HG03432 (cell line): ENCODE measurements at regions not wholly inside any gene's neighbourhood (a gene's known extent, or its start where the extent isn't known, plus 50 kb on each side); places are given as distances from the start of the nearest gene placed in this dataset.
A peak's percentile ranks its signal among the peaks of the same experiment; 100 is the strongest.

Source experiments
- ATAC-seq: cut with Tn5 transposase; IDR thresholded peaks from one replicate; pipeline ENCODE4 v1.9.1; 2021; ENCODE audit warnings: mild to moderate bottlenecking, moderate library complexity; ENCODE audit not compliant: unreplicated experiment

GRCh38 chr1:219438386-219438785 lies 174.5 kb downstream of the ZC3H11B start:
- no peak for ATAC-seq

GRCh38 chr1:219434923-219435297 lies 178.0 kb downstream of the ZC3H11B start:
- ATAC-seq, result no peak

- no peak for ATAC-seq
Observed at GRCh38 chr1:219434285-219434922, 178.5 kb downstream of the ZC3H11B start.

- no peak for ATAC-seq
Observed at GRCh38 chr1:219433496-219434131, 179.3 kb downstream of the ZC3H11B start.

GRCh38 chr1:219433001-219433400 lies 179.9 kb downstream of the ZC3H11B start:
- no peak for ATAC-seq

- no peak for ATAC-seq
Observed at GRCh38 chr1:219432191-219432606, 180.7 kb downstream of the ZC3H11B start.

- no peak for ATAC-seq
Observed at GRCh38 chr1:219430419-219430818, 182.5 kb downstream of the ZC3H11B start.

- ATAC-seq, result no peak
Observed at GRCh38 chr1:219428651-219429050, 184.3 kb downstream of the ZC3H11B start.

GRCh38 chr1:219427989-219428388 lies 184.9 kb downstream of the ZC3H11B start:
- ATAC-seq, result no peak

GRCh38 chr1:219427403-219427802 lies 185.5 kb downstream of the ZC3H11B start:
- peak; percentile 76 for ATAC-seq

GRCh38 chr1:219422811-219423598 lies 189.9 kb downstream of the ZC3H11B start:
- peak; percentile 59 for ATAC-seq

- ATAC-seq, result no peak
Observed at GRCh38 chr1:219420913-219421312, 192.0 kb downstream of the ZC3H11B start.

- ATAC-seq, result no peak
Observed at GRCh38 chr1:219419860-219420259, 193.0 kb downstream of the ZC3H11B start.

GRCh38 chr1:219419065-219419464 lies 193.8 kb downstream of the ZC3H11B start:
- ATAC-seq, result no peak

GRCh38 chr1:219417610-219418009 lies 195.3 kb downstream of the ZC3H11B start:
- no peak for ATAC-seq

GRCh38 chr1:219416598-219417238 lies 196.2 kb downstream of the ZC3H11B start:
- peak; percentile 97 for ATAC-seq

GRCh38 chr1:219415915-219416314 lies 197.0 kb downstream of the ZC3H11B start:
- no peak for ATAC-seq

- no peak for ATAC-seq
Observed at GRCh38 chr1:219415433-219415832, 197.5 kb downstream of the ZC3H11B start.

GRCh38 chr1:219414250-219414649 lies 198.7 kb downstream of the ZC3H11B start:
- no peak for ATAC-seq

GRCh38 chr1:219413536-219413935 lies 199.4 kb downstream of the ZC3H11B start:
- ATAC-seq, result no peak

- ATAC-seq, result no peak
Observed at GRCh38 chr1:219412772-219413171, 200.1 kb downstream of the ZC3H11B start.
